Stimulated activated CD4-positive, alpha-beta T cell treated with anti-CD3 and anti-CD28 coated beads, Interleukin-15, amount 100 ng/mL, for 48 hours (primary cell): ENCODE measurements at regions not wholly inside any gene's neighbourhood (a gene's known extent, or its start where the extent isn't known, plus 50 kb on each side); places are given as distances from the start of the nearest gene placed in this dataset.
"Not testable (repeated sequence)": the region's sequence is repeated elsewhere in the genome, so short reads cannot be mapped to it uniquely, and the experiment has no call there.

Source experiments
- DNase-seq, 2 donors: peaks; one replicate each; pipeline ENCODE4 v3.0.0-alpha.2; 2020; ENCODE audit warnings: low read depth in 2 of 2

DNA sequence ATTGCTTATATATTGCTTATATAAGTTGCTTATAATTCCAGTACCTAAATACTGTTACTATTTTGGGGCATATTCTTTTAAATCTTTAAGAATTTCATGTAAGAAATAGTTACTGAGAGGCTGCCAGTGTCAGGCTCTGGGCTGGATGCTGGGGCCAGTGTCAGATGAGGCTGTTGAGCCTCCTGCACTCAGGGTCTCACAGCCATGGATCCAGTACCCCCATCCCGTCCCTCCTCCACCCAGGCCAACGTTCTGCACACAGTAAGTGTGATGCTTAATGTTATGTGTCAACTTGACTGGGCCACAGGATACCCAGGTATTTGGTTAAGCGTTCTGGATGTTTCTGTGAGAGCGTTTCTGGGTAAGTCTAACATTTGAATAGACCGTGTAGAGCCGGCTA, 119.5 kb upstream of the PMEPA1 start:
- no peak for DNase-seq

DNA sequence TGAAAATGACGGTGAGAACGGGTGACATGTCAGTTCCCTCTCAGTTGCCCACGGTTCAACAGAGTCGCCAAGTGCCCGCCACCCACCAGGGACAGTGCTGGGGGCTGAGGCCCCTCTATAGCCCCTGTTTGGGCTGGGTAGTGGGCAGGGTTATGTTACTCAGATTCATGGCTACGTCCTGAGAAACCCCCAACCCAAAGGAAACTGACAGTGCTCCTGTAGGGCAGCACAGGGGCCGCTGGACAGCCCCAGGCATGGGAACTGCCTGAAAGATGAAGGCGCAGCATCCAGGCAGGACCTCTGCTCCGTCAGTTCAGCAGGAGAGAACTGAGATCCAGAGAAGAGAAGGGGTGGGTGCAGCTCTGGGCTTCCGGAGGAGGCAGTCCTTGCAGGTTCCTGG, 118.9 kb upstream of the PMEPA1 start:
- DNase-seq: no peak

DNA sequence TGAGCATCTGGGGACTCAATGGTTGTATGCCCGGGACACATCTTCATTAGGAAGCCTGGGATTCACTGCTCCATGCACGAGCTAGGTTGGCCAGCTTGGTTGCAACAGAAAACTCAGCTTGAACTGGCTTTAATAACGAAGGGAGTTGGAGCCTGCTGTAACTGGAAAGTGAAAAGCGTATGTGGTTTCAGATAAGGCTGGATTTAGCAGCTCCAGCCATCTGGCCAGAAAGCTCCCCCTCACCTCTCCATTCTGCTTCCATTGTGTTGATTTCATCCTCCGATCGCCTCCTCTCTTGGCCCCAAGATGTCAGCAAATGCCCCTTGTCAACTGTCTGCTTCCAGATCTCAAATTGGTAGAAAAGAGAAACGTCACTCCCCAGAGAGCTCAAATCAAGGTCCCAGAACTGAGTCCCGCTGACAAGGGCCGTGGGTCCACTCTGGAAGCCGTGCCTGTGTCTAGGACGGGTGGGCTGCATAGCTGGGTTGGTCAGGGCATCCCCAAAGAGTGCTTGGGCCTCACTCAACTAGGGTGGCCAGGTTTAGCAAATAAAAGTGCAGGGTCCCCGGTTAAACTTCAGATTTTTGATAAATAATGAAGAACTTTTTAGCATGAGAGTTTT, 117.0 kb upstream of the PMEPA1 start:
- no peak for DNase-seq

DNA sequence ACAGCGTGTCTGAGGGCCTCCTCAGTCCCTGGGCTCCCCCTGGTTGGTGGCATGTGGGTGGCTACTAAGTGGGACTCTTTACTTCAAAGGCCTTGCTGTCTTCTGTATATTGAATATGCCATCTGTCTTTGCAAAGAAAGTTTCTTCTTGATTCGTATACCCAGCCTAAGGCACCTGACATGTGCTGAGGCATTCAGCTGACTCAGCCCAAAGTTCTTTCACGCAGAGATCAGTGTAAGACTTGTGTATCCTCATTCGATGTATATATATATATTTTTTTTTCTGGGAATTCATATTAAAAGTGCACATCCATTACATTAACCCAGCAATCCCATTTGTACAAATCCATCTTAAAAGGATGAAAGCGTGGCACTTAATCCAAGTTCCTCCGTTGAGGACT, 115.1 kb upstream of the PMEPA1 start:
- DNase-seq: no peak

DNA sequence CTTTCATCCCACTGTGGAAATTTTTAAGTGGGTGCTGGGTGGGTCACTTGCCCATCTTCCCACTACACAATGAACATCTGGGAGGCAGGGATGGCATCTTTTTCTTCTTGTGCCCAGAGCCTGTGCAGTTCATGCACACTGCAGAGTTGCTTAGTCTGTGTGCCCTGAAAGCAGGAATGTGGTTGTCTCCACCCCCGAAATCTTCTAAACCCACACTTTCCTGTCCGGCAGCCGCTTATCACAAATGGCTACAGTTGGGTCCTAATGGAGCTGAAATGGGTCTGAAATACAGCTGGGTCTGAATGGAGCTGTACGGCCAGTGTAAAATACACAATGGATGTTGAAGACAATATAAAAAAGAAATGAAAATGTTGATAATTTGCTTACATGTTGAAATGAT, 112.1 kb upstream of the PMEPA1 start:
- no peak for DNase-seq

DNA sequence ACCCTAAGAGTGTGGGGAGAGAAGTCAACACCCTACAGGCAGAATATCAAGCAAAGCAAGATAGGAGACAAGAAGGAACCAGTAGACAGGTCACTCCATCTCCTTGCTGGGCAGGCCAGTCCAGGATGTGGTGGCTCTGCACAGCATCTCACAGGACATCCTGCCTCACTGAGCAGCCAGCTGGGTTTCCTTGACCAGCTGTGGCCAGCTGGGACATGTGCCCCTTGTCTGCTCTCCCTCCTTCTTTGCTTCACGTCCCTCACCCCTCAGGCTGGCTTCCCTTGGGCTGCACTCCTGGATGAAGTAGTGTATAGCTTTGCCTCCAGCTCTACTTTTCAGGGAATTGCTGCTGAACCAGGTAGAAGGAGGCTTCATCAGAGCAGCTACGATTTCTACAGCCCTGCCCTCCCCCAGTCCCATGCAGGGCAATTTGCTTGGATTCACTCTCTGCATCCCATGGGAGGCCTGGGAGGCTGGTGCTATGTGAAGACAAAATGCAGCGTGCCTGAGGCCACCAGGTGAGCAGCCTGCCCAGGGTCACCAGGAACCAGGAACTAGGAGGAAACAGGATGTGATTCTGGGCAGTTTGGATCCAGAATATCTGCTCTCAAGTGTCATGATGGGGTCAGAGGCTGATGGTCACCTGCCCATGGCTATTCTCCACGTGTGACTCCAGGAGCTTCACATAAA, 110.0 kb upstream of the PMEPA1 start:
- DNase-seq: no peak

DNA sequence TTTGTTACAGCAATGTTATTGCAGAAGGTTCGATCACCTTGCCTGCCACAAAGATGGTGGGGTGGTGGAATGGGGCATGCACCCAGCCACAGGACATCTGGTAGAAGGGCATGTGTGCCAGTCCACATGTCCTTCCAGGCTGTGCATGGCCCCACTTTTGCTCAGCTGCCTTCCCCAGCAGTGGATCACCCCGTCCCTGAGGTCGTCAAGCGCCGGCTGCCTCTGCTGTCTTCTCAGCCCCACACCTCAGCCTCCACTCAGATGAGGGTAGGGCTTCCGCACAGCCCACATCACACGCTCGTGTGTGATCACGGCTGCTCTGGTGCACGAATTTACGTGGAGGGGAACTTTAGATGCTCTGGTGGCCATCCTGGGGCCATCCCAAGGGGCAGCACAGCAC, 109.5 kb upstream of the PMEPA1 start:
- DNase-seq: no peak

DNA sequence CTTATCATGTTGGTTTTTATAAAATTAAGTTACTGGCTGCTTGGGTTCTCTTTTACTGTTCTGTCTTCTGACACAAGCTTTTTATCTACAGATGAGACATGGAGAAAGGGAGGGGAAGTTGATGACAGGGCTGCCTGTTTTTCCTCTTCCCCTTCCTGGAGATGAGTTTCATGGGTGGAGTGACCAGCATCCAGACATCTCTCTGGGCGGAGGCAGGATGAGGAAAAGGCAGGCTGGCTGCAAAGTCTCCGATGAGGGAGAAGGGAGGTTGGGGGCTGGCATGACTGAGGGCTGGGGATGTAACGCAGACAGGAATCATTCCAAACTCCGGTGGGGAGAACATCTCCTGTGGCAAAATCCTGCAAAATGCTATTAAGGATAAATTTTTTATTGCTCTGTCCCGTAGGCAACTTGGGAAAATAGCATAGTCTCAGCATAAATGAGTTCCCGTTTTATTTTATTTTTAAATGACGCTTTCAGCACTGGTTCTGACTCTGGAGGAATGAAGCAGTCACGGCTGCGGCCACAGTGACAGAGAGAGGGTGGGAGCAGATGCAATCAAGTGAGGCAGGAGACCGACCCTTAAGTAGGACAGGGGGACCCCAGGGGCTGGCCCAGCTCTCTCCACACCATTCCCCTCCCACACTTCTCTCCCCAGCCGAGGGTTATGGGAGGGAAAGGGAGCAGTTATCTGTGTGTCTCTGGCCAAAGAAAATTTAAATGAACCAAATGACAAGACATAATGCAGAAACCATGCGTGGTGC, 108.8 kb upstream of the PMEPA1 start:
- DNase-seq: no peak

DNA sequence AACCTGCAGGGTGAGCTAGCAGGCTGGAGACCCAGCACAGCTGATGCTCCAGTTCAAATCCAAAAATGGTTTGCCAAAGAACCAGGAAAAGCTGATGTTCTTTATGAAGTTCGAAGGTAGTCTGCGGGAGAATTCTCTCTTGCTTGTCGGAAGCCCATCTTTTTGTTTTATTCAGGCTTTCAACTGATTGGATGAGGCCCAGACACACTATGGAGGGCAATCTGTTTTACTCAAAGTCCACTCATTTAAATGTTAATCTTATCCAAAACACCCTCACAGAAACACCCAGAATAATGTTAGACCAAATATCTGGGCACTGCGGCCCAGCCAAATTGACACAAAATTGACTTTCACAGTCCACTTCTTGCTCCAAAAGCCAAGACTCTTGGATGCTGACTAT, 105.6 kb upstream of the PMEPA1 start:
- no peak for DNase-seq

DNA sequence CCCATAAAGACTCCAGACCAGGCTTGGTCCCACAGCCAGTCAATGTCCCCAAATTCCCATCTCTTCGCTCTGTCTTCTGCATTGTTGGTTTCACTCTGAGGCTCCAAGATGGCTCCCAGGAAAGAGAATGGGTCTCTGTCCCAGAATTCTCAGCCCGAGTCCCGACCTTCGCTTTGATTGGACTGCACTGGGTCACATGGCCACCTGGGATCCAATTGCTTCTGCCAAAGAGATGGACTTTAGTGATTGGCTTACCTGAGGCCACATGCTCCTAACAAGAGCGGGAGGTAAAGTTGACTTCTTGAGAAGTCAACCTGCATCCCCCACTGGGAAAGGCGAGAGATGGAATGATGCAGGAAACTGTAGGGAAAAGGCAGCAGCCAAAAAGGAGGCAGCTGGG, 104.7 kb upstream of the PMEPA1 start:
- DNase-seq: no peak

DNA sequence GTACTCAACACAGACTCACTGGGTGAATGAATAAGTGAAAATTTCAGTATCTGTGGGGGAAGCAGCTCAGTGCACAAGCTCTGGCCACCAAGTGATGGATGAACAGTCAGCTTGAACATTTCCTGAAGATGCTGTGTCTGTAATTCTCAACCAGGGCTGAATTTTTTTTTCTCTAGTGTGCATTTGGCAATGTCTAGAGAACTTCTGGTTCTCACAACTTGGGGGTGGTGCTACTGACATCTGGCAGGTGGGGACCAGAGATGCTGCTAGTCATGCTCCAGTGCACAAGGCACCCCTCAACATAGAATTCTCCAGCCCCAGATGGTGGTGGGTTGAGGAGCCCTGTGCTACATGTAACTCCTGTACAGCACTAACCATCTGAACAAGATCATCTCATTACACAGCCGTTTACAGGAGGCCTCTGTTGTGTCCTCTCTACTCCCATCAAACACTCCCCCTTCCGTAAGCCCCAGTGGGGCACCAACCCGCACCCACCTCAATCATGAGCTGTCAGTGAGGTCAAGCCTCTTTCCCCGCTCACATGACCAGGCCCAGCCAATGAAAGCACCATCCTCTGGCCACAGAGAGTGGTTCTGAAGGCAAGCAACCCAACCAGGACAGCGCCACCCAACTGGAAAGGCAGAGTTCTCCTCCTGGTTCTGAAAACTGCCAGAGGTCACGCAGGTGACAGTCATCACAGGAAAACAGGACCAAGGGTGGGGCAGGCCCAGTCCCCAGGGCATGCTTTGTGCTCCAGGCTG, 103.9 kb upstream of the PMEPA1 start:
- DNase-seq: no peak

DNA sequence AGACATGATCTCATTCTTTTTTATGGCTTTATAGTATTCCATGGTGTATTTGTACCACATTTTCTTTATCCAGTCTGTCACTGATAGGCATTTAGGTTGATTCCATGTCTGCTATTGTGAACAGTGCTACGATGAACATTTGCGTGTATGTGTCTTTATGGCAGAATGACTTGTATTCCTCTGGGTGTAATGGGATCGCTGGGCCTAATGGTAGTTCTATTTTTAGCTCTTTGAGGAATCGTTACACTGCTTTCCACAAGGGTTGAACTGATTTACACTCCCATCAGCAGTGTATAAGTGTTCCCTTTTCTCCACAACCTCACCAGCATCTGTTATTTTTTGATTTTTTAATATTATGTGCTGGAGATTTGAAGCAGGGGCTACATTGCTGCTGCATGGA, 102.8 kb upstream of the PMEPA1 start:
- DNase-seq: not testable (repeated sequence)

DNA sequence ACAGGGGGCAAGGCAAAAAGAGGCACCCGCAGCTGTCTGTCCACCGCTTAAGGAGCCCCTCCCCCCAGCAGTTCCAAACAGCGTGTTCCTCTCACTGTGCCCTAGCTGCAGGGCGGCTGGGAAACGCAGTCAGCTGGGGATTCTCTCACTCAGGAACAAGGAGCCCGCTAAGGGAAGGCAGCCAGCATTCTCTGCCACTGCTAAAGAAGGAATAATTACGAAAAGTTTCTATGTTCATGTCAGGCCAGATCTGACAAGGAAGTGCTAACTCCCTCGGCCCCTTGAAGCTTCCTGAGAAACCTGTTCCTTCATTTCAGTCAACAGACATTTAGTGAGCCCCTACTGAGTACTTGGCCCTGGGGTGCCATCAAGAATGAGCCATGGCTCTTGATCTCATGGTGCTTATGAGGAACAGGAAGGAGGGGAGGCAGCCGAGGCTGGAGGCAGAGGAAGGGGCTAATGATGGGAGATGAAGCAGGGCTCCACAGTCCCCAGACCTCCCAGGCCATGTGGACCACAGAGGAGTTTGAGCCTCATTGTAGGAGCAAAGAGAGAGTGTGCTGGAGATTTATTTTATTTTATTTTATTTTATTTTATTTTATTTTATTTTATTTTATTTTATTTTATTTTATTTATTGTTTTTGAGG, 101.7 kb upstream of the PMEPA1 start:
- no peak for DNase-seq

DNA sequence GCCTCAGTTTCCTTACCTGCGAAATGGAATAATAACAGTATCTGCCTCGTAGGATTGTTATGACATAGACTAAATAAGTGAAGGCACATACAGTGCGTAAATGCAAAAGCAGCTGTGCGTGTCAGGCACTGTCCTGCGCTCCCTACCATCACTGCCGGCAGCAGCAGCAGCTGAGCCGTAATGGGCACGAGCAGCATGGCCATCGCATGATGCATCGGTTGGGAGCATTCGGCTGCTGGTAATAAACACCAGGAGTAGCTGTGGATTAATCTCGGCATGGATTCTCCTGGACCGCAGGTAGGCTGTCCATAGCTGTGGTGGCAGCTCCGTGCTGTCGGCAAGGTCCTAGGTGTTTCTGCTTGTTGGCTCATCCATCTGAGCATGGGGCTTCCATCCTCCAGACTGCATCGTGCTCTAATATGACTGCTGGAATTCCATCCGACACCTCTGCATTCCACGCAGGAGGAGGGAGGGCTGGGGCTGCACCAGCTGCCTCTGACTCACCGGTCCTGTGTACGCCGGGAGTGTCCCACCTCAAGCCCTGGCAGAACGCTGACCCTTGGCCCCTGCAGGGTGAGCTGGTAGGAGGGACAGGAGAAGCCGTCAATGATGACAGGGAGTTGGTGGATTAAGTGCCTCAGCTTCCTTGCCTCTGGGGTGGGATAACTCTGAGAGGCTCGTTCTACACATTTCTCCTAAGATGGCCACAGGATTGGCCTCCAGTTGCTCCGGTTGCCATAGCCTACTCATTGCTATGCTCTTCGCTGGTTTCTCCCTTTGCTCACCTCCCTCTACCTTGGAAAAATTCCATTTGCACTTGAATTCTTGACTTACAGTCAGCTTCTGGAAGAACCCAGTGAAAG, 100.9 kb upstream of the PMEPA1 start:
- DNase-seq: no peak

DNA sequence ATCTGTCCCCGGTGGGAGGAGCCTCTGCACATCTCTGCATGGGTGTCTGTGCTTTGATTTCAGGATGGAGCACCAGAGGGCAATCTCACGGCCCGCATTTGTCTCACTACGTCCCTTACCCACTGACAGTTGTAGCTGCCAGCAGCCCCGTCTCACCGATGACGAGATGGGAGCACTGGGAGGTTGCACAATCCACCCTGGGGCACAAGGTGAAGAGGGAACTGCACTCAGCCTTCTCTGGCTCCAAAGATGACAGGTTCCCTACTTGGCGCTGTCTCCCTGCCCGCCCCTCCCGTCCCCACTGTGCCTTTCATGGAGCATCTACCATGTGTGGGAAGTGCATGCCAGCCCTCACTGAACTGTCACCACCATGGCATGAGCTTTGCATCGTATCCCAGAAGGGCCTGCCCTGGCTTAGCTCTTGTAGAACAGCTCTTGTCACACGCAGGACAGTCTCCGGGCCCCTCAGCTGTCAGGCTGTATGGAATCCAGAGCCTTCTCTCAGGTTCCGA, 99.9 kb upstream of the PMEPA1 start:
- no peak for DNase-seq

DNA sequence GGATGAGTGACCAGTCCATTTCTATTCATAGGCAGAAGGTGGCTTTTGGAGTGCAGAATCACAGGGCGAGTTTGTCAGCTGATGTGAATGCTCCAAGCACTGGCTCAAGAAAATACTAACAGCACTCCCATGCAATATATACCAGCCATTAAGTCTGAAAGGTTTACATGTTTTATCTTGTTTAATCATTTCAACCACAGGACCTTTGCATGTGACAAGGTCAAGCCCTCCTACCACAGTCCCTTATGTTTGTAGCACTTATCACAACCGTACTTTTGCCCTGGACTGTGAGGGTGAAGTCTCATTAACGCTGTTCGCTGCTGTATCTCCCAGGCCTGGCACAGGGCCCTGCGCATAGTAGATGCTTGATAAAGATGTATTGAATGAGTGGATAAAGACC, 99.3 kb upstream of the PMEPA1 start:
- no peak for DNase-seq

DNA sequence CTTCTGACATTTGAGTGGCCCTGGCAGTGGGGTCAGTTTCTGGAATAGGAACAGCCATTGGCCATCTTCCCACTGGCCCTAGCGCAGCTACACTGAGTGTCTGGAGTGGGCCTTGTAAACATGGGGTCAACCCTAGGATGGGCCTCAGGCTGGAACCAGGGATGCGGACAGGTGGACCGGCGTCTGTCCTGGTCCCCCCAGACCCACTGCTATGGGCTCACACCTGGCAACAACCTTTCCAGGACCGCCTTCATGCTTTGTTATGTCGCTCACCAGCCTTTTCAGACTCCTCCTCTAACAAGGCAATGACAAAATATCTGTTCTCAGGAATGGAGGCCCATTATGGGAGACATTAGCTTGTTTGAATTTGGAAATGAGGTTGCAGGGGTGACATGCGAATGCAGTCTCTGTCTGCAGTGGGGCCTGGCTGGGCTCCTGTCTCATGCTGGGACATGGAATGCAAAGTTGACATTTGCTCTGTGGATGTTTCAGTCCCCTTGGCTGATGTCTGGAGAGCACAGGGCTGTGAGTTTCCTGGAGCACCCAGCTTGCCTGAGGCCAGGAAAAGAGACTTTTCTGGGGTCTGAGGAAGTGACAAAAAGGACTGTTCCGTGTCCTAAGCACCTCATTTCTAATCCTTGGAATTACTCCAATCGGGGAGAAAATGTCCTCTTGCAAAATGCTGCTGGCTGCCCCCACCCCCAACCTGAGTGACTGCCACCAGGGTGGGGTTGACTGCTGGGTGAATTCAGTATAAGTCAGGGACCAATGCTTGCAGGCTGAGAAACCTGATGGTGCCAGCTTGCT, 98.7 kb upstream of the PMEPA1 start:
- DNase-seq: no peak

DNA sequence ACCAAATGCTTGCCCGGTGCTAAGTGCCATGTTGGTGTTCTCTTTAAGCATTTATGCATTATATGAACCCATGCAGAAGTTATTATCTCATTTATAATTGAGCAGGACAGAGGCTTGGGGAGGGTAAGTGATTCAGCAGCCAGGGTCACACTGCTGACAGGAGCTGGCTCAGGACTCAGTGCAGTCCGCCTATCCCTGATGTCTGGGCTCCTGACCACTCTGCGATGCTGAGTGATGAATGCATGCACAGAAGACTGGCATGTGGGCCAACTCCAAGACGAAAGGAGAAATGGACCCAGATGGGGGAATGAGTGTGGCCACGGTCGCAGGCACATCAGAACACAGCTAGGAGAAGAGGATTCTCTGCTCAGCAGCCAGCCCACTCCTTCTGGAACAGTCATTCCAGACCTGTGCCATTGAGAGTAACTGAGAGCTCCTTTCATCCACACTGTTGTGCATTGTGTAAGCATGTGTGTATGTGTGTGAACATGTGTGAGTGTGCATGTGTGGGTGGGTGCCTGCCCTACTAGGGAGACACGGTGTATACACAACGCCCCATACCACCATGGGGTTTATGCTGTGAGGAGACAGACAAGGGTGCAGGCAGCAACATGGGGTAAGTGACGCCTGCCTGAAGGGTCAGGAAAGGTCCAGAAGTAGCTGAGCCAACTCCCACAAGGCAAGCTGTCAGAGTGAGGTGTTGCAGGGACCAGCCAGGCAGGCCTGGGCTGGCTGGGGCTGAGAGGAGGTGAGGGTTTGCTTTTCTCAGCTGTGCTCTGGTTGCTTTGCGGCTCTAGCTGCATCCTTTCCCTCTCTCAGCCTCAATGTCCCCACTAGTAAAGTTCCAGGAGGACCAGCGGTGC, 97.8 kb upstream of the PMEPA1 start:
- DNase-seq: no peak

DNA sequence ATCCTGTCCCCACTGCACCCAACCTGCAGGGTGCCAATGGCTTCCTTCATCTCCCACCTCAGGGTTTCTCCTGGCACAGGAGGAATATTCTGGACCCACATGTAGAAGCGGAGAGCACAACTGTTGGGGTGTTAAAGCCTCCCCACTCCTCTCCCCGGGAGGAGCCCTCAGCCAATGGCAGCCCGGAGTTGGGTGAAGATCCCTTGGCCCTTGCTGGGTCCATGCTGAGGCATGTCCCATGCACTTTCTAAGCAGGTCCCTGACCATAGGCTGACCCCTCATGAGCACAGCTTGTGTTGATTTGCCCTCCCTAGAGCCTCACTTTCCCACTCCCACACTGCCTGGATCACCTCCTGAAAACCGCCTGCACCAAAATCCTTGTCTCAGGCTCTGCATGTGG, 97.2 kb upstream of the PMEPA1 start:
- no peak for DNase-seq
